Type B pancreatic cell (in vitro differentiated cells): ENCODE measurements at regions not wholly inside any gene's neighbourhood (a gene's known extent, or its start where the extent isn't known, plus 50 kb on each side); places are given as distances from the start of the nearest gene placed in this dataset.

Experiments
- DNase-seq: peaks from one replicate; pipeline ENCODE4 v3.0.0; 2021; ENCODE audit warnings: mixed read lengths; ENCODE audit not compliant: unreplicated experiment; ENCODE audit errors: extremely low spot score
- H3K27ac Mint-ChIP-seq: 2 replicates; pipeline ENCODE4 v1.8.0; 2021; ENCODE audit warnings: mild to moderate bottlenecking, mixed read lengths
- H3K27me3 Mint-ChIP-seq: 2 replicates; pipeline ENCODE4 v1.8.0; 2021; ENCODE audit warnings: mixed read lengths
- H3K36me3 Mint-ChIP-seq: 2 replicates; pipeline ENCODE4 v1.8.0; 2021; ENCODE audit warnings: mixed read lengths
- H3K4me1 Mint-ChIP-seq: one replicate; pipeline ENCODE4 v1.8.0; 2021; ENCODE audit warnings: mixed read lengths; ENCODE audit not compliant: unreplicated experiment
- H3K4me3 Mint-ChIP-seq: 2 replicates; pipeline ENCODE4 v1.8.0; 2021; ENCODE audit warnings: mild to moderate bottlenecking, mixed read lengths
- H3K9me3 Mint-ChIP-seq: 2 replicates; pipeline ENCODE4 v1.8.0; 2021; ENCODE audit warnings: mixed read lengths
- CTCF ChIP-seq: fragments of 200-600 bp; sonication (generic); conservative IDR thresholded peaks from 2 replicates; pipeline ENCODE4 v1.5.0; 2021; ENCODE audit warnings: antibody characterized with exemption, mild to moderate bottlenecking

GRCh38 chr2:155930312-155930711, 402.2 kb downstream of the NR4A2 start:
- TF ChIP-seq CTCF: no peak
- Mint-ChIP-seq H3K27ac (no peak overlapping the region), H3K9me3 (peaks cover 17% of the 10 kb centered on the region), H3K36me3 (no peaks in the 10 kb centered on the region), H3K27me3 (no peaks in the 10 kb centered on the region), H3K4me1 (peaks cover 4% of the 10 kb centered on the region), H3K4me3 (no peak overlapping the region)
- DNase-seq: no peak

- H3K27ac Mint-ChIP-seq: no peak overlapping the region
- DNase-seq: no peak
- TF ChIP-seq CTCF: no peak
These were observed 415.1 kb downstream of the NR4A2 start for GRCh38 chr2:155917380-155917779.

GRCh38 chr2:155913356-155913755, 419.2 kb downstream of the NR4A2 start:
- H3K36me3 Mint-ChIP-seq: no peaks in the 10 kb centered on the region
- H3K27me3 Mint-ChIP-seq: no peaks in the 10 kb centered on the region
- no peak overlapping the region for H3K4me3 Mint-ChIP-seq
- no peak for TF ChIP-seq CTCF
- no peaks in the 10 kb centered on the region for H3K9me3 Mint-ChIP-seq
- no peaks in the 10 kb centered on the region for H3K4me1 Mint-ChIP-seq
- DNase-seq: no peak
- no peak overlapping the region for H3K27ac Mint-ChIP-seq

More at GRCh38 chr2:155917380-155917779, 415.1 kb downstream of the NR4A2 start:
- Mint-ChIP-seq H3K27me3 (no peaks in the 10 kb centered on the region), H3K4me3 (no peak overlapping the region), H3K4me1 (no peaks in the 10 kb centered on the region), H3K9me3 (no peaks in the 10 kb centered on the region), H3K36me3 (no peaks in the 10 kb centered on the region)

- no peak for DNase-seq
- Mint-ChIP-seq H3K4me3 (no peak overlapping the region), H3K27me3 (no peaks in the 10 kb centered on the region), H3K9me3 (no peaks in the 10 kb centered on the region), H3K4me1 (no peaks in the 10 kb centered on the region), H3K36me3 (no peaks in the 10 kb centered on the region), H3K27ac (no peak overlapping the region)
- TF ChIP-seq CTCF: no peak
These were observed 424.0 kb downstream of the NR4A2 start for GRCh38 chr2:155908567-155908966.

GRCh38 chr2:155907211-155907610, 425.3 kb downstream of the NR4A2 start:
- no peak overlapping the region for H3K4me3 Mint-ChIP-seq
- H3K27me3 Mint-ChIP-seq: no peaks in the 10 kb centered on the region
- no peak for DNase-seq
- no peaks in the 10 kb centered on the region for H3K9me3 Mint-ChIP-seq
- no peaks in the 10 kb centered on the region for H3K36me3 Mint-ChIP-seq
- no peaks in the 10 kb centered on the region for H3K4me1 Mint-ChIP-seq
- no peak for TF ChIP-seq CTCF
- no peak overlapping the region for H3K27ac Mint-ChIP-seq

GRCh38 chr2:155905657-155906056, 426.9 kb downstream of the NR4A2 start:
- H3K27ac Mint-ChIP-seq: no peak overlapping the region
- no peak overlapping the region for H3K4me3 Mint-ChIP-seq
- no peaks in the 10 kb centered on the region for H3K9me3 Mint-ChIP-seq
- TF ChIP-seq CTCF: no peak
- H3K36me3 Mint-ChIP-seq: no peaks in the 10 kb centered on the region
- DNase-seq: no peak
- no peaks in the 10 kb centered on the region for H3K27me3 Mint-ChIP-seq
- no peaks in the 10 kb centered on the region for H3K4me1 Mint-ChIP-seq
